GM19351 (cell line): ENCODE measurements at regions not wholly inside any gene's neighbourhood (a gene's known extent, or its start where the extent isn't known, plus 50 kb on each side); places are given as distances from the start of the nearest gene placed in this dataset.
"Not testable (repeated sequence)": the region's sequence is repeated elsewhere in the genome, so short reads cannot be mapped to it uniquely, and the experiment has no call there.

Experiments used
- ATAC-seq: cut with Tn5 transposase; IDR thresholded peaks from one replicate; pipeline ENCODE4 v1.9.1; 2021; ENCODE audit warnings: mild to moderate bottlenecking, moderate library complexity; ENCODE audit not compliant: unreplicated experiment

- no peak for ATAC-seq
Measured at GRCh38 chr4:146076081-146076480, 99.4 kb upstream of the LSM6 start.

GRCh38 chr4:146073517-146073916, 102.0 kb upstream of the LSM6 start:
- peak; percentile 69 for ATAC-seq

- no peak for ATAC-seq
Measured at GRCh38 chr4:146072376-146072775, 103.1 kb upstream of the LSM6 start.

GRCh38 chr4:146071390-146071789, 104.1 kb upstream of the LSM6 start:
- ATAC-seq = no peak

GRCh38 chr4:146063143-146063542, 112.4 kb upstream of the LSM6 start:
- peak; percentile 28 for ATAC-seq

GRCh38 chr4:146062340-146062739, 113.2 kb upstream of the LSM6 start:
- ATAC-seq = no peak

GRCh38 chr4:146061610-146062334, 113.7 kb upstream of the LSM6 start:
- no peak for ATAC-seq

GRCh38 chr4:146059865-146060264, 115.7 kb upstream of the LSM6 start:
- ATAC-seq = peak; percentile 70

- ATAC-seq = peak; percentile 43
Measured at GRCh38 chr4:146059151-146059550, 116.4 kb upstream of the LSM6 start.

GRCh38 chr4:146058531-146058930, 117.0 kb upstream of the LSM6 start:
- no peak for ATAC-seq

GRCh38 chr4:146054676-146055075, 116.1 kb upstream of the ZNF827 start:
- ATAC-seq = no peak

GRCh38 chr4:146053891-146054290, 115.3 kb upstream of the ZNF827 start:
- ATAC-seq = no peak

- ATAC-seq = no peak
Measured at GRCh38 chr4:146051728-146052391, 113.2 kb upstream of the ZNF827 start.

- ATAC-seq = no peak
Measured at GRCh38 chr4:146051223-146051622, 112.6 kb upstream of the ZNF827 start.

GRCh38 chr4:146049802-146050201, 111.2 kb upstream of the ZNF827 start:
- ATAC-seq = peak; percentile 78

- not testable (repeated sequence) for ATAC-seq
Measured at GRCh38 chr4:146047768-146048167, 109.1 kb upstream of the ZNF827 start.

GRCh38 chr4:146041139-146042004, 102.7 kb upstream of the ZNF827 start:
- ATAC-seq = no peak

GRCh38 chr4:146040623-146041022, 102.0 kb upstream of the ZNF827 start:
- no peak for ATAC-seq

GRCh38 chr4:146033149-146033548, 94.5 kb upstream of the ZNF827 start:
- ATAC-seq = peak; percentile 30

- peak; percentile 32 for ATAC-seq
Measured at GRCh38 chr4:146032234-146032860, 93.7 kb upstream of the ZNF827 start.
